H4 (cell line): ENCODE measurements at regions not wholly inside any gene's neighbourhood (a gene's known extent, or its start where the extent isn't known, plus 50 kb on each side); places are given as distances from the start of the nearest gene placed in this dataset.
"Not testable (repeated sequence)": the region's sequence is repeated elsewhere in the genome, so short reads cannot be mapped to it uniquely, and the experiment has no call there.

Experiments used
- DNase-seq: peaks from one replicate; pipeline ENCODE4 v3.0.0-alpha.2; 2015; ENCODE audit warnings: low spot score

GRCh38 chr4:84286048-84286447 is 213.0 kb downstream of the NKX6-1 start:
- DNase-seq: peak; percentile 8

GRCh38 chr4:84279678-84280077 is 219.4 kb downstream of the NKX6-1 start:
- DNase-seq: peak; percentile 59

DNA sequence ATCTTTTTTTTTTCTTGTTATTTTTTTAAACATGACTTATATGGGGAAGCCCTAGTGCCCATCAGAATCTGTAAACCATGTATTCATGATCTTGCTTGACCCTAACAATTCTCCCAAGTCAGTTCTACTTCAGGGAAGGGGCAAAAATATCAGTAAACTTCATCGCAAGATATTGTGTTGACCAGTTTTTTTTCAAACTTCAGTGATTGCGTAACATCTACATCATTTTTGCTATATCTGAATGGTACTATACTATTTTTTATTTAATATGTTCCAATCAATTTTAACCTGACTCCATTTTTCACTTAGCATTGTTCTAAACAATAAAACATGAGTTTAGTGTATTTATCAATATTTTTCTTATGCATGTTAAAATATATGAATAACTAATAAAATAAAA is 221.2 kb downstream of the NKX6-1 start:
- no peak for DNase-seq

DNA sequence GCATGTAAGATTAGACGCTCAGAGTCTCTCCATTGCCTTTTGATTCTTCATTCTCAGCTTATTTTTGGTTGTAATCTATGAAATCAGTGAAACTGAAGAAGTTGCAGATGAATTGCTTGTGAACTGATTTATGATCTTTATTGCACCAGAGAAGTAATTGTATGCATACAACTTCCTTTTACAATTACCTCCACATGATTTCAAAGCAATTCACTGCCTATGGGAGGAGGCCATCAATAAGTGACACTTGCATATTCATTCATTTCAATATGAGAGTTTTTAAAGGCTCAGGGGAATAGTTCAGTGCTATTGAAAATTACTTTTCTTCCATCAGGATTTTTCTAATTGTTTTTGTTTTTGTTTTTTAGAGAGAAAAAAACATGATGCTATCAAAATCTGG is 222.3 kb downstream of the NKX6-1 start:
- DNase-seq: no peak

- no peak for DNase-seq
Observed at GRCh38 chr4:84269536-84270044, 229.5 kb downstream of the NKX6-1 start.

DNA sequence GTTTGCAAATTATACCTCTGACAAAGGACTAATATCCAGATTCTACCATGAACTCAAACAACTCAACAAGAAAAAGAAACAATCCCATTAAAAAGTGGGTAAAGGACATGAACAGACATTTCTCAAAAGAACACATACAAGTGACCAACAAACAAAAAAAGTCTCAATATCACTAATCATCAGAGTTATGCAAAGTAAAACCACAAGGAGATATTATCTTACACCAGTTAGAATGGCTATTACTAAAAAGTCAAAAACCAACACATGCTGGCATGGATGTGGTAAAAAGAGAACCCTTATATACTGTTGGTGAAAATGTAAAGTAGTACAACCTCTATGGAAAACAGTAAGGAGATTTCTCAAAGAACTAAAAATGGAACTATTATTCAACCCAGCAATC is 234.4 kb downstream of the NKX6-1 start:
- DNase-seq: no peak

DNA sequence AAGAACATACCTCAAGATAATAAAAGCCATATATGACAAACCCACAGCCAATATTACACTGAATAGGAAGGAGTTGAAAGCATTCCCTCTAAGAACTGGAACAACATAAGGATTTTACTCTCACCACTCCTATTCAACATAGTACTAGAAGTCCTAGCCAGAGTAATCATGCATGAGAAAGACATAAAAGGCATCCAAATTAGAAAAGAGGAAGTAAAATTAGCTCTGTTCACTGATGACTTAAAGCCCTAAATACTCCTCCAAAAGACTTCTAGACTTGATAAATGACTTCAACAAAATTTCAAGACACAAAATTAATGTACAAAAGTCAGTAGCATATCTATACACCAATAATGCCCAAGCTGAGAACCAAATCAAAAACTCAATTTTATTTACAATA is 235.7 kb downstream of the NKX6-1 start:
- DNase-seq: no peak

GRCh38 chr4:84260495-84260894 is 238.6 kb downstream of the NKX6-1 start:
- no peak for DNase-seq

DNA sequence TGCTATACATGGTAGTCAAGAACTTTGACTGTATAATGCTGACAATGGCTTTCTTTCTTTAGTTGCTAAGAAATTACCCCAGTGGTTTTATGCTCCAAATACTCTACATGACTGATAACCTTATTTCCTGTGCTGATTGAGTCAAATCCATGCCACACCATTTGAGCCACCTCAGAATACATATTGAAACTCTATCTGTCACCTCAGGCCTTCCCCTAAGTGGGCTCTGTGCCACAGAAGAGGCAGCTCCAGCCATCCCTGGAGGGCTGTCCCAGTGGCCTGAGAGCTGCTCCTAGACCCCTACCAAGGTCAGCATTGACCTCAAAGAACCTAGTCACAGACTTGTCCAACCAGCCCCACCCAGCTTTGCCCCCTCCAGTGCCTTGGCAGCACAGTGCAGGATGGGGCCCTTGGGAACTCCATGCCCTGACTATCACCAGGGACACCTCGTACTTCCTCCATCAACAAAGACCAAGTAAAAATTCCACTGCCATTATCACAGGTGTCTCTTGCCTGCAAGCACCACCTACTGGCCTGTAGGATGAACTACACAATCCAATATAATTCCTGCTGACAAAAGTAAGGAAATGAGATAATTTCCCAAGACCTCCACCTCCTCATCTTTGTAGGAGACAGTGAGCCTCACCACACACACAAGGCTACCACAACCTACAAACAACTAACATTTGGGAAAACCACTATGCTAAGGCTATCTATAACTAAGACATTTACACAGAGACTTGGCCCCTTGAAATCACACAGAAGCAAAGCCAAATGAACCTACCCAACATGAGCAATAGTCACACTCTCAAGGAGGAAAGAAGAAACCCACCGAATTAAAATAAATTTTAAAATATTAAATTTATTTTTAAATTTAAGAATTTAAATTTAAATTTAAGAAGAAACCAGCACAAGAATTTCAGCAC is 239.9 kb downstream of the NKX6-1 start:
- peak; percentile 55 for DNase-seq

GRCh38 chr4:84254537-84254936 is 244.6 kb downstream of the NKX6-1 start:
- DNase-seq: no peak

DNA sequence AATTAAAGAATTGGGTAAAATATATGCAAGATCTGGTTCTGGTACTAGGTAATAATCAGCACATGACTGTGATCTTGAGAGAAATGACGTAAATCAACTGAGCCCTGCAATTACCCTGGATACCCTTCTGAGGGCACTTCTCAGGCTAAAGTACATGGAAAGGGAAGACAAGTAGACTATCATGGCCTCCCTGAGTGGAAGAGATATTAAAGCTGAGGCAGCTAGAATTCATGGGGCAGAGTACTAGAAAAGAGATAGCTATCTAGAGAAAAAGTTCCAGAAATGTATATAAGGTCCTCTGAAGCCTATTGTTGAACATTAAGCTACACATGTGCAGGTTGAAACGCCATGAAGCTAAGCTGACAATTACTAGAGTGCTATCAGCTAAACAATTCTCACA is 249.6 kb downstream of the NKX6-1 start:
- DNase-seq: no peak

GRCh38 chr4:84245042-84245441 is 254.1 kb downstream of the NKX6-1 start:
- DNase-seq: not testable (repeated sequence)

GRCh38 chr4:84244346-84244801 is 254.7 kb downstream of the NKX6-1 start:
- DNase-seq: peak; percentile 9

- no peak for DNase-seq
Observed at GRCh38 chr4:84243685-84244084, 255.4 kb downstream of the NKX6-1 start.

DNA sequence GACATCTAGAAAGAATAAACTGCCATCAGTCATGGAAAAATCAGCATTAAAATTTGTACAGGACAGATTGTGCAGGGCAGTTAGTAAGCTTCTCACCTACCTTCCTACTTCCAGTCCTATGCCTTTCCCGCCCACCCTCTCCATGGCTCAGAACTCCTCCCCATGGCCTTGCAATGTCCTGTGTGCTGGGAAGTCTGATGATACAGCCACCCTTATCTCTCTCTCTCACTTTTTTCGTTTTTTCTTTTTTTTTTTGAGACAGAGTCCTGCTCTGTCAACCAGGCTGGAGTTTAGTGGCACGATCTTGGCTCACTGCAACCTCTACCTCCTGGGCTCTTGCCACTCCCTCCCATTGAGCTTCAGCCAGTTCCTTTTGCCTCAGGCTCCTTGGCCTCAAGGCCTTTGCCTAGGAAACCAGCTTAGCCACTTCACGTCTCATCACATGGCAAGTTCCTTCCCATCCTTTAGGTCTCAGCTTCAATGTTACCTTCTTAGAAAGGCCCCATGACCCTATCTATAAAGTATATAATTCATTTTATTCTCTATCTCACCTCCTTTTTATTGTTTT is 259.7 kb downstream of the NKX6-1 start:
- DNase-seq: no peak

- DNase-seq: peak; percentile 15
Observed at GRCh38 chr4:84238247-84239090, 260.6 kb downstream of the NKX6-1 start.

DNA sequence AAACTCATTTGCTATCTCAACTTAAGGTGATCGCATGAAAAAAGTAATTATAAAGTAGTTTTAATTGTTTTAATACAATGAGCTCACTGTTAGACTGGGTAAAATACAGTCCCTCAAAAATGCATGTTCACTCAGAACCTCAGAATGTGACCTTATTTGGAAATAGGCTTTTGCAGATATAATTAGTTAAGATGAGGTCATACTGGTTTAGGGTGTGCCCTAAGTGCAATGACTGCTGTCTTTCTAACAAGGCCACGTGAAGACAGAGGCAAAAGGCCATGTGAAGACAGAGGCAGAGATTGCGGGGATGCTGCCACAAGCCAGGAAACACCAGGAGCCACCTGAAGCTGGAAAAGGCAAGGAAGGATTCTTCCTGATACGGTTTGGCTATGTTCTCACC is 262.1 kb downstream of the NKX6-1 start:
- peak; percentile 64 for DNase-seq

- no peak for DNase-seq
Observed at GRCh38 chr4:84235126-84235944, 263.8 kb downstream of the NKX6-1 start.

GRCh38 chr4:84232309-84233095 is 266.6 kb downstream of the NKX6-1 start:
- DNase-seq: no peak

GRCh38 chr4:84231539-84232055 is 267.5 kb downstream of the NKX6-1 start:
- DNase-seq: no peak
